GM12878 (cell line): ENCODE measurements at regions not wholly inside any gene's neighbourhood (a gene's known extent, or its start where the extent isn't known, plus 50 kb on each side); places are given as distances from the start of the nearest gene placed in this dataset.

ENCODE experiments used
- CBX5 ChIP-seq: sonication (generic); IDR thresholded peaks from 2 replicates; pipeline ENCODE4 v1.6.1; 2016; ENCODE audit warnings: low read depth, moderate library complexity, mild to moderate bottlenecking, inconsistent platforms
- EGR1 ChIP-seq, 2 experiments: IDR thresholded peaks; 1 replicate in 1 of 2; 2 replicates in 1 of 2; pipeline ENCODE4 v1.6.1; 2011 to 2012; ENCODE audit warnings: low read depth in 2 of 2, low read length in 2 of 2, borderline replicate concordance in 1 of 2, mild to moderate bottlenecking in 1 of 2, moderate library complexity in 1 of 2
- HDAC6 ChIP-seq: fragments of 200-600 bp; sonication (generic); IDR thresholded peaks from one replicate; pipeline ENCODE4 v1.8.0; 2017; ENCODE audit warnings: antibody characterized with exemption; ENCODE audit not compliant: unreplicated experiment
- JUND ChIP-seq: IDR thresholded peaks from 2 replicates; pipeline ENCODE4 v1.6.1; 2012; ENCODE audit warnings: low read depth, mild to moderate bottlenecking, low read length, improper control_type of control experiment, moderate library complexity
- POLR2AphosphoS5 ChIP-seq: IDR thresholded peaks from 2 replicates; pipeline ENCODE4 v1.6.1; 2011; ENCODE audit warnings: mild to moderate bottlenecking, low read length, inconsistent platforms
- TARDBP ChIP-seq: IDR thresholded peaks from 2 replicates; pipeline ENCODE4 v1.6.1; 2016; ENCODE audit warnings: borderline replicate concordance
- TF ChIP-seq, protein P1 (sequence below), 3 experiments: IDR thresholded peaks in 2 of 3; conservative IDR thresholded peaks in 1 of 3; 2 replicates each; pipeline ENCODE4 v1.5.1; 2011; ENCODE audit warnings: low read depth in 3 of 3, low read length in 3 of 3, mild to moderate bottlenecking in 3 of 3, control low read depth in 2 of 3, moderate library complexity in 2 of 3, inconsistent platforms in 1 of 3, mixed read lengths in 1 of 3; ENCODE audit not compliant: control insufficient read depth in 2 of 3, insufficient read depth in 1 of 3; ENCODE audit errors: extremely low read depth in 1 of 3

DNA sequence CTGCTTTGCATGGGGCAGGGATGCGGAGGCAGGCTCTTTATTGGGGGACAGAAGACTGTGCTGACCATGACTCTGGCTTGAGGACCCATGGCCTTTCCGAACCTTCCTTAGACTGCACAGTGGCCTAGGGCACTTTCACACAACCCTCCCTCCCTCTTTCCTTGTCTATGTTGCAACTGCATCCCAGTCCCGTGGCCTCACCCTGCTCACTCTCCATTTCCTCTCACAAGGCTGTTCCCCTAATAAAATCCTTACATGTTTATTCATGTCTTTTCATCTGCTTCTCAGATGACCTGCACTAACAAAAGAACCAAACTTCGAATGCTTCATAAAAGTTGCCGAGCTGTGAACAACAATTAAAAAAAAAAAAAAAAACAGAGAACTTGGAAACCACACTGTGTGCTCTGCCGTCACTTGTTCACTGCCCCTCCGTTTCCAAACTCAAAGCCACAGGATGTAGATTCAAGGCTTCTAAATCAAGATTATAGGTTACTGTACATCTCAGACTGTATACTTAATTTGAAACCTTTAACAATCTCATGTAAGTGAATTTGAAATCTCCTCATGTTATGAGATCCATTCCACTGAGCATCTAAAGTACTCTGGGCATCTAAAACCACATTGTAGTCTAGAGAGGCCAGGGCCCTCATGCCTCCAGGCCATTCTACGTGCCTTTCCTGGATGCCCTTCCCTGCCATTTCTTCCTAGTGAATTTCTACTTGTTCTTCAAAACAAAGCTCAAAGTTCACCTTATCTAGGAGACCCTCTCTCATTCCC lies 265.9 kb downstream of the SNX13 start:
- TF ChIP-seq, protein P1, sequence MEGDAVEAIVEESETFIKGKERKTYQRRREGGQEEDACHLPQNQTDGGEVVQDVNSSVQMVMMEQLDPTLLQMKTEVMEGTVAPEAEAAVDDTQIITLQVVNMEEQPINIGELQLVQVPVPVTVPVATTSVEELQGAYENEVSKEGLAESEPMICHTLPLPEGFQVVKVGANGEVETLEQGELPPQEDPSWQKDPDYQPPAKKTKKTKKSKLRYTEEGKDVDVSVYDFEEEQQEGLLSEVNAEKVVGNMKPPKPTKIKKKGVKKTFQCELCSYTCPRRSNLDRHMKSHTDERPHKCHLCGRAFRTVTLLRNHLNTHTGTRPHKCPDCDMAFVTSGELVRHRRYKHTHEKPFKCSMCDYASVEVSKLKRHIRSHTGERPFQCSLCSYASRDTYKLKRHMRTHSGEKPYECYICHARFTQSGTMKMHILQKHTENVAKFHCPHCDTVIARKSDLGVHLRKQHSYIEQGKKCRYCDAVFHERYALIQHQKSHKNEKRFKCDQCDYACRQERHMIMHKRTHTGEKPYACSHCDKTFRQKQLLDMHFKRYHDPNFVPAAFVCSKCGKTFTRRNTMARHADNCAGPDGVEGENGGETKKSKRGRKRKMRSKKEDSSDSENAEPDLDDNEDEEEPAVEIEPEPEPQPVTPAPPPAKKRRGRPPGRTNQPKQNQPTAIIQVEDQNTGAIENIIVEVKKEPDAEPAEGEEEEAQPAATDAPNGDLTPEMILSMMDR (IDR thresholded peaks at IDR 0.05 in 2 of 3, conservative IDR thresholded peaks at IDR 0.05 in 1 of 3; ENCODE audit: control insufficient read depth in 2 of 3, extremely low read depth in 1 of 3, insufficient read depth in 1 of 3, low read depth in 3 of 3, low read length in 3 of 3) = no peak
- no peak for TF ChIP-seq TARDBP
- no peak for TF ChIP-seq EGR1 (IDR thresholded peaks at IDR 0.05; ENCODE audit: borderline replicate concordance in 1 of 2, low read depth in 2 of 2, low read length in 2 of 2)
- TF ChIP-seq CBX5 = no peak
- no peak for TF ChIP-seq HDAC6
- no peak for TF ChIP-seq POLR2AphosphoS5
- TF ChIP-seq JUND = no peak
